K562 (cell line): ENCODE measurements at regions not wholly inside any gene's neighbourhood (a gene's known extent, or its start where the extent isn't known, plus 50 kb on each side); places are given as distances from the start of the nearest gene placed in this dataset.

ENCODE experiments used
- ATAC-seq: fragments of 200-7000 bp; cut with Tn5 transposase; 3 replicates; pipeline ENCODE4 v1.9.1; 2020; ENCODE audit warnings: moderate library complexity
- BruUV-seq: library from RNA; stranded (reverse); fragments of 400-500 nt; replicated peaks from 2 replicates; lab custom pipeline; 2021; lab: Mats Ljungman, UMichigan
- CTCF ChIA-PET: fragments of 300-600 bp; formaldehyde crosslinking; extraction: SDS; loops from one replicate; lab custom pipeline; 2021; ENCODE audit warnings: low intra/inter-chr PET ratio; lab: Yijun Ruan, JAX
- POLR2A ChIA-PET: fragments of 300-600, 350-650 bp; sonication (Branson Sonifier 250); formaldehyde crosslinking; extraction: SDS; loops from one replicate; lab custom pipeline; 2021; ENCODE audit warnings: antibody characterized with exemption, inconsistent platforms; lab: Yijun Ruan, JAX
- DNase-seq, 4 experiments: peaks; one replicate each; pipeline versions ENCODE4 v3.0.0 to v3.0.0-alpha.2; 2011 to 2018; ENCODE audit warnings: low spot score in 3 of 4, mixed read lengths in 3 of 4; ENCODE audit errors: extremely low read depth in 1 of 4
- FAIRE-seq: peaks from 2 replicates; lab custom pipeline; 2011; peaks lifted over from hg19 to GRCh38; lab: Jason Lieb, UNC
- H2AFZ ChIP-seq: 2 replicates; pipeline ENCODE4 v1.6.0; 2011; ENCODE audit warnings: low read depth, low read length, control low read depth, inconsistent platforms
- H3K27ac ChIP-seq: fragments of 200-600 bp; 3 replicates; pipeline ENCODE4 v1.8.0; 2011; ENCODE audit warnings: low read depth, mild to moderate bottlenecking, control low read depth, inconsistent platforms, low read length, moderate library complexity, mixed read lengths; ENCODE audit errors: extremely low read depth
- H3K27me3 ChIP-seq, 2 experiments: fragments of 300-600 bp in 1 of 2; 2 replicates in 1 of 2; 3 replicates in 1 of 2; pipeline versions ENCODE4 v1.6.0 to v1.8.0; 2011; ENCODE audit warnings: inconsistent platforms in 2 of 2, low read length in 2 of 2, mild to moderate bottlenecking in 1 of 2, mixed read lengths in 1 of 2, moderate library complexity in 1 of 2; ENCODE audit not compliant: control insufficient read depth in 2 of 2, insufficient read depth in 2 of 2
- H3K36me3 ChIP-seq: fragments of 300-600 bp; 3 replicates; pipeline ENCODE4 v1.8.0; 2011; ENCODE audit warnings: mild to moderate bottlenecking, low read length, inconsistent platforms; ENCODE audit not compliant: control insufficient read depth, insufficient read depth
- H3K4me1 ChIP-seq, 2 experiments: fragments of 200-600 bp in 1 of 2; replicated peaks in 1 of 2; 2 replicates in 1 of 2; 3 replicates in 1 of 2; pipeline versions ENCODE4 v1.5.1 to v1.8.0; 2011; ENCODE audit warnings: inconsistent platforms in 2 of 2, low read length in 2 of 2, mild to moderate bottlenecking in 1 of 2, mixed read lengths in 1 of 2, moderate library complexity in 1 of 2; ENCODE audit not compliant: control insufficient read depth in 2 of 2, insufficient read depth in 2 of 2
- H3K4me2 ChIP-seq: 2 replicates; pipeline ENCODE4 v1.6.1; 2011; ENCODE audit warnings: low read length, control low read depth, inconsistent platforms, mixed read lengths; ENCODE audit not compliant: insufficient read depth
- H3K4me3 ChIP-seq: fragments of 200-600 bp; sonication (generic), shearing (Covaris generic); 2 replicates; pipeline ENCODE4 v1.5.1; 2016; ENCODE audit warnings: control low read depth, inconsistent platforms
- H3K79me2 ChIP-seq: fragments of 200-600 bp; 3 replicates; pipeline ENCODE4 v1.8.0; 2011; ENCODE audit warnings: low read length, inconsistent platforms; ENCODE audit not compliant: control insufficient read depth, insufficient read depth
- H3K9ac ChIP-seq, 2 experiments: 2 replicates each; pipeline versions ENCODE4 v1.6.0 to v1.6.1; 2011; ENCODE audit warnings: low read depth in 2 of 2, low read length in 2 of 2, control low read depth in 1 of 2, inconsistent platforms in 1 of 2, mild to moderate bottlenecking in 1 of 2, mixed read lengths in 1 of 2; ENCODE audit not compliant: insufficient read depth in 1 of 2
- H3K9me1 ChIP-seq: one replicate; pipeline ENCODE4 v1.6.0; 2011; ENCODE audit warnings: inconsistent platforms, mild to moderate bottlenecking, low read length, moderate library complexity; ENCODE audit not compliant: control insufficient read depth, insufficient read depth
- H3K9me3 ChIP-seq: replicated peaks from 2 replicates; pipeline ENCODE4 v1.5.1; 2011; ENCODE audit warnings: low read depth, low read length, inconsistent platforms; ENCODE audit not compliant: control insufficient read depth, insufficient read depth
- H4K20me1 ChIP-seq: replicated peaks from 2 replicates; pipeline ENCODE4 v1.6.1; 2011; ENCODE audit warnings: low read length, inconsistent platforms, mixed read lengths; ENCODE audit not compliant: control insufficient read depth, insufficient read depth
- BMI1 ChIP-seq: fragments of 150-350 bp; IDR thresholded peaks from 2 replicates; pipeline ENCODE4 v1.6.1; 2014; ENCODE audit warnings: low read length
- CBX8 ChIP-seq: fragments of 200-600 bp; sonication (generic); IDR thresholded peaks from 2 replicates; pipeline ENCODE4 v1.6.1; 2012; ENCODE audit warnings: borderline replicate concordance, mixed run types, low read depth, mild to moderate bottlenecking, moderate library complexity, mixed read lengths, low read length, control low read depth, inconsistent platforms; ENCODE audit not compliant: poor library complexity, severe bottlenecking; ENCODE audit errors: extremely low read depth
- CREB3L1 ChIP-seq: fragments of 450-650 bp; IDR thresholded peaks from 2 replicates; pipeline ENCODE4 v1.6.1; 2014; ENCODE audit warnings: low read depth, mild to moderate bottlenecking, moderate library complexity, borderline replicate concordance
- ESRRB ChIP-seq: fragments of 250-450 bp; sonication (Bioruptor Pico); IDR thresholded peaks from 2 replicates; pipeline ENCODE4 v1.5.0; 2020; ENCODE audit warnings: mild to moderate bottlenecking, moderate library complexity, borderline replicate concordance
- KDM5B ChIP-seq: fragments of 200-600 bp; sonication (generic); IDR thresholded peaks from 2 replicates; pipeline ENCODE4 v1.6.1; 2012; ENCODE audit warnings: low read depth, mild to moderate bottlenecking, moderate library complexity, low read length, control low read depth, inconsistent platforms; ENCODE audit not compliant: insufficient replicate concordance
- MCM7 ChIP-seq, 2 experiments: fragments of 450-650 bp; IDR thresholded peaks; 2 replicates each; pipeline ENCODE4 v1.6.1; 2016 to 2018
- MLLT1 ChIP-seq, 2 experiments: fragments of 450-650 bp; IDR thresholded peaks; 2 replicates each; pipeline ENCODE4 v1.6.1; 2016
- NRF1 ChIP-seq, 2 experiments: fragments of 450-650 bp; IDR thresholded peaks in 1 of 2; conservative IDR thresholded peaks in 1 of 2; 2 replicates each; pipeline ENCODE4 v1.6.1; 2014; ENCODE audit warnings: mild to moderate bottlenecking in 2 of 2
- PCBP2 ChIP-seq: fragments of 200-400 bp; formaldehyde crosslinking; IDR thresholded peaks from 2 replicates; pipeline ENCODE4 v1.6.1; 2018; ENCODE audit warnings: low read length, low read depth, mild to moderate bottlenecking, moderate library complexity; ENCODE audit not compliant: poor library complexity, severe bottlenecking
- SMAD4 ChIP-seq: fragments of 250-450 bp; sonication (Bioruptor Pico); conservative IDR thresholded peaks from 2 replicates; pipeline ENCODE4 v1.8.0; 2021; ENCODE audit warnings: inconsistent platforms, mild to moderate bottlenecking, moderate library complexity
- SP1 ChIP-seq: sonication (generic); formaldehyde crosslinking; IDR thresholded peaks from 2 replicates; pipeline ENCODE4 v1.8.1; 2022; ENCODE audit warnings: mild to moderate bottlenecking, missing genetic modification reagents
- SREBF1 ChIP-seq: fragments of 150-350 bp; IDR thresholded peaks from 2 replicates; pipeline ENCODE4 v1.6.1; 2014; ENCODE audit warnings: antibody characterized with exemption, low read depth, low read length, borderline replicate concordance
- TCFL5 ChIP-seq: fragments of 250-450 bp; sonication (Bioruptor Pico); conservative IDR thresholded peaks from 2 replicates; pipeline ENCODE4 v1.6.1; 2021; ENCODE audit warnings: mild to moderate bottlenecking, moderate library complexity, matching md5 sums
- XRCC3 ChIP-seq: fragments of 450-650 bp; IDR thresholded peaks from 2 replicates; pipeline ENCODE4 v1.6.1; 2017; ENCODE audit warnings: mild to moderate bottlenecking, moderate library complexity
- ZNF354B ChIP-seq: fragments of 250-450 bp; sonication (Bioruptor Pico); IDR thresholded peaks from 2 replicates; pipeline ENCODE4 v1.4.0; 2020
- ZNF398 ChIP-seq: fragments of 250-450 bp; sonication (Bioruptor Pico); IDR thresholded peaks from 2 replicates; pipeline ENCODE4 v1.8.0; 2021; ENCODE audit warnings: moderate library complexity, mild to moderate bottlenecking, inconsistent platforms
- ZNF778 ChIP-seq: fragments of 450-650 bp; formaldehyde crosslinking; IDR thresholded peaks from 2 replicates; pipeline ENCODE4 v1.4.0; 2020; ENCODE audit warnings: mild to moderate bottlenecking, moderate library complexity
- WGBS: fragments of 100-300 bp; shearing (Covaris generic); methylation state at CpG from one replicate; pipeline ENCODE4 v1.1.6; 2016; ENCODE audit warnings: low coverage, mixed read lengths; ENCODE audit not compliant: insufficient coverage; ENCODE audit errors: missing lambda C conversion rate; 5-methylcytosine and 5-hydroxymethylcytosine counted together
- in situ Hi-C: fragments of 300-500 bp; cut with MboI; formaldehyde crosslinking; loops from 4 replicates; pipeline ENCODE4 v1.15.0; 2018; ENCODE audit warnings: inconsistent platforms, mixed read lengths
- intact Hi-C: fragments of 100-400 bp; cut with micrococcal nuclease; formaldehyde crosslinking; loops from 2 replicates; pipeline ENCODE4 v1.14.2; 2022

- no peaks in the 10 kb centered on the region for H3K79me2 ChIP-seq
- H3K9me1 ChIP-seq, result no peaks in the 10 kb centered on the region
- ATAC-seq, result no peak
- no peak overlapping the region for H2AFZ ChIP-seq
- no peak overlapping the region for H3K4me3 ChIP-seq
- H3K27ac ChIP-seq, result no peak overlapping the region
- no peaks in the 10 kb centered on the region for H3K9me3 ChIP-seq
- ChIA-PET POLR2A (no interaction called here), CTCF (no interaction called here)
- intact Hi-C loops, result no loop called here
- H4K20me1 ChIP-seq, result no peaks in the 10 kb centered on the region
- WGBS, result 3% methylated on average over 6 of the region's 6 CpGs
- in situ Hi-C loops, result no loop called here
- H3K36me3 ChIP-seq, result no peaks in the 10 kb centered on the region
- FAIRE-seq, result no peak
- BruUV-seq, result no TSS peak
- H3K9ac ChIP-seq, result no peak overlapping the region
- H3K27me3 ChIP-seq, result no peaks in the 10 kb centered on the region
- DNase-seq, result no peak
- H3K4me1 ChIP-seq, result no peaks in the 10 kb centered on the region
- TF ChIP-seq ZNF354B (CRISPR knock-in tag) (no peak), SREBF1 (no peak), SMAD4 (no peak), BMI1 (no peak), TCFL5 (CRISPR knock-in tag) (no peak), MLLT1 (IDR thresholded peaks at IDR 0.05) (no peak), ESRRB (no peak), KDM5B (no peak), XRCC3 (no peak), ZNF778 (no peak), CBX8 (no peak), CREB3L1 (no peak), NRF1 (conservative IDR thresholded peaks at IDR 0.05 in 1 of 2, IDR thresholded peaks at IDR 0.05 in 1 of 2) (no peak), ZNF398 (CRISPR knock-in tag) (no peak), PCBP2 (no peak), MCM7 (IDR thresholded peaks at IDR 0.05) (no peak), SP1 (CRISPR knock-in tag) (no peak)
- TF ChIP-seq, all 486 proteins: peak for 0
- no peak overlapping the region for H3K4me2 ChIP-seq
Measured at GRCh38 chr4:27789773-27790172, 929.1 kb downstream of the STIM2 start.
